ENCODE measurements at regions not wholly inside any gene's neighbourhood (a gene's known extent, or its start where the extent isn't known, plus 50 kb on each side); places are given as distances from the start of the nearest gene placed in this dataset.
"Not testable (repeated sequence)": the region's sequence is repeated elsewhere in the genome, so short reads cannot be mapped to it uniquely, and the experiment has no call there.

GRCh38 chr2:109720380-109721106 lies 73.6 kb upstream of the RGPD5 start:
- WGBS, 2 donors = 87 to 90% methylated on average over 3 of the region's 3 CpGs
- no peak for TF ChIP-seq POLR2A (IDR thresholded peaks at IDR 0.05)
- TF ChIP-seq, protein P1, sequence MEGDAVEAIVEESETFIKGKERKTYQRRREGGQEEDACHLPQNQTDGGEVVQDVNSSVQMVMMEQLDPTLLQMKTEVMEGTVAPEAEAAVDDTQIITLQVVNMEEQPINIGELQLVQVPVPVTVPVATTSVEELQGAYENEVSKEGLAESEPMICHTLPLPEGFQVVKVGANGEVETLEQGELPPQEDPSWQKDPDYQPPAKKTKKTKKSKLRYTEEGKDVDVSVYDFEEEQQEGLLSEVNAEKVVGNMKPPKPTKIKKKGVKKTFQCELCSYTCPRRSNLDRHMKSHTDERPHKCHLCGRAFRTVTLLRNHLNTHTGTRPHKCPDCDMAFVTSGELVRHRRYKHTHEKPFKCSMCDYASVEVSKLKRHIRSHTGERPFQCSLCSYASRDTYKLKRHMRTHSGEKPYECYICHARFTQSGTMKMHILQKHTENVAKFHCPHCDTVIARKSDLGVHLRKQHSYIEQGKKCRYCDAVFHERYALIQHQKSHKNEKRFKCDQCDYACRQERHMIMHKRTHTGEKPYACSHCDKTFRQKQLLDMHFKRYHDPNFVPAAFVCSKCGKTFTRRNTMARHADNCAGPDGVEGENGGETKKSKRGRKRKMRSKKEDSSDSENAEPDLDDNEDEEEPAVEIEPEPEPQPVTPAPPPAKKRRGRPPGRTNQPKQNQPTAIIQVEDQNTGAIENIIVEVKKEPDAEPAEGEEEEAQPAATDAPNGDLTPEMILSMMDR (IDR thresholded peaks at IDR 0.05) = no peak
- Histone ChIP-seq H3K4me3 (replicated peaks in 1 of 3) (no peak overlapping the region), H3K27me3 (no peaks in the 10 kb centered on the region), H3K4me1 (no peaks in the 10 kb centered on the region), H3K36me3 (no peaks in the 10 kb centered on the region), H3K9me3 (no peaks in the 10 kb centered on the region), H3K27ac (no peak overlapping the region)
- intact Hi-C loops (cut with DNase I) = loop anchor here (10.0 kb wide), 1 partner anchor 796 kb away; no protein-coding TSS in a partner anchor
- no peak for DNase-seq

GRCh38 chr2:109721135-109721534 lies 73.0 kb upstream of the RGPD5 start:
- no peaks in the 10 kb centered on the region for H3K27me3 ChIP-seq
- no peaks in the 10 kb centered on the region for H3K36me3 ChIP-seq
- H3K9me3 ChIP-seq = no peaks in the 10 kb centered on the region
- intact Hi-C loops (cut with DNase I) = loop anchor here (10.0 kb wide), 1 partner anchor 796 kb away; no protein-coding TSS in a partner anchor
- no peak for TF ChIP-seq POLR2A (IDR thresholded peaks at IDR 0.05)
- TF ChIP-seq, protein P1 (IDR thresholded peaks at IDR 0.05) = no peak
- H3K27ac ChIP-seq = no peak overlapping the region
- H3K4me1 ChIP-seq = no peaks in the 10 kb centered on the region
- H3K4me3 ChIP-seq (replicated peaks in 1 of 3) = no peak overlapping the region
- no peak for DNase-seq
- WGBS, 2 donors = 94 to 95% methylated on average over 9 of the region's 9 CpGs

- Histone ChIP-seq H3K27ac (no peak overlapping the region), H3K9me3 (no peaks in the 10 kb centered on the region), H3K36me3 (no peaks in the 10 kb centered on the region), H3K4me3 (replicated peaks in 1 of 3) (no peak overlapping the region), H3K27me3 (no peaks in the 10 kb centered on the region), H3K4me1 (no peaks in the 10 kb centered on the region)
- no peak for DNase-seq
- intact Hi-C loops (cut with DNase I) = loop anchor here (10.0 kb wide), 1 partner anchor 797 kb away; no protein-coding TSS in a partner anchor
- no peak for TF ChIP-seq POLR2A (IDR thresholded peaks at IDR 0.05)
- TF ChIP-seq, protein P1 (IDR thresholded peaks at IDR 0.05) = no peak
- 72 to 78% methylated on average over 8 of the region's 8 CpGs for WGBS, 2 donors
Observed at GRCh38 chr2:109721626-109722025, 72.5 kb upstream of the RGPD5 start.

DNA sequence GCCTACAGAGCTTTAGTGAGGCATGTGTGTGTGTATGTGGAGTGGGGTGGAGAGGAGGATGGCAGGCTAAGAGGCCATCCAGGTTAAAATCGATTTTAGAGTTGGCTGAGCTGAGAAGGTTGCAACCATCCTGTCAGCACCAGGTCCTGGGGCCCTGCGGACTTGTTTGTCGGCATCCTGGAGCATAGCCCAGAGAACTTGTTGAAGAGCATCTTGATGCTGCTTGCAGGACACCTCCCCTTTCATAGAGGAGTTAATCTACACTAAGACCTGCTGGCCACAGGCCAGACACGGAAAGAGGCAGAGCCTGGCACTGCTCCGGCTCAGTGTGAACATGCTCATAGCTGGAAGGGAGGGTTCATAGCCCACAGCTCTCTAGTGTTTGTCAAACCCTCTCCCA lies 72.1 kb upstream of the RGPD5 start:
- H3K27me3 ChIP-seq = no peaks in the 10 kb centered on the region
- H3K4me1 ChIP-seq = no peaks in the 10 kb centered on the region
- no peak overlapping the region for H3K27ac ChIP-seq
- peak; percentile 63 to 69 for DNase-seq
- no peaks in the 10 kb centered on the region for H3K36me3 ChIP-seq
- intact Hi-C loops (cut with DNase I) = loop anchor here (10.0 kb wide), 1 partner anchor 797 kb away; no protein-coding TSS in a partner anchor
- H3K4me3 ChIP-seq (replicated peaks in 1 of 3) = no peak overlapping the region
- TF ChIP-seq POLR2A (IDR thresholded peaks at IDR 0.05) = no peak
- TF ChIP-seq, protein P1 (IDR thresholded peaks at IDR 0.05) = no peak
- WGBS, 2 donors = 22% methylated on average over 3 to 5 of the region's 5 CpGs
- H3K9me3 ChIP-seq = no peaks in the 10 kb centered on the region

DNA sequence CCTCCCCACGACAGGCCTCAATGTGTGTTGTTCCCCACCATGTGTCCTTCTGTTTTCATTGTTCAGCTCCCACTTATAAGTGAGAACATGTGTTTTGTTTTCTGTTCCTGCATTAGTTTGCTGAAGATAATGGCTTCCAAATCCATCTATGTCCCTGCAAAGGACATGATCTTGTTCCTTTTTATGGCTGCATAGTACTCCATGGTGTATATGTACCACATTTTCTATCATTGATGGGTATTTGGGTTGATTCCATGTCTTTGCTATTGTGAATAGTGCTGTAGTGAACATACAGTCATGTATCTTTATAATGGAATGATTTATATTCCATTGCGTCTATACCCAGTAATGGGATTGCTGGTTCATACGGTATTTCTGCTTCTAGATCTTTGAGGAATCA lies 71.5 kb upstream of the RGPD5 start:
- not testable (repeated sequence) for H3K36me3 ChIP-seq; H3K27me3 ChIP-seq; H3K27ac ChIP-seq; H3K9me3 ChIP-seq; H3K4me3 ChIP-seq (replicated peaks in 1 of 3); H3K4me1 ChIP-seq; DNase-seq
- intact Hi-C loops (cut with DNase I) = loop anchor here (10.0 kb wide), 1 partner anchor 798 kb away; no protein-coding TSS in a partner anchor
- WGBS, 2 donors = 90 to 95% methylated on average over 3 of the region's 3 CpGs

DNA sequence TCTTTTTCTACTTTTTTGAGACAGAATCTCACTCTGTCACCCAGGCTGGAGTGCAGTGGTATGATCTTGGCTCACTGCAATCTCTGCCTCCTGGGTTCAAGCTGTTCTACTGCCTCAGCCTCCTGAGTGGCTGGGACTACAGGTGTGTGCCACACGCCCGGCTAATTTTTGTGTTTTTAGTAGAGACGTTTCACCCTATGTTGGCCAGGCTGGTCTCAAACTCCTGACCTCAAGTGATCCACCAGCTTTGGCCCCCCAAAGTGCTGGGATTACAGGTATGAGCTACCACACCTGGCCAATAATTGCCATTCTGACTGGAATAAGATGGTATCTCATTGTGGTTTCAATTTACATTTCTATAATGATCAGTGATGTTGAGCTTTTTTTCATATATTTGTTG lies 71.0 kb upstream of the RGPD5 start:
- H3K36me3 ChIP-seq; H3K27ac ChIP-seq; H3K4me1 ChIP-seq; H3K27me3 ChIP-seq; DNase-seq; H3K4me3 ChIP-seq (replicated peaks in 1 of 3); H3K9me3 ChIP-seq: not testable (repeated sequence)
- intact Hi-C loops (cut with DNase I) = loop anchor here (10.0 kb wide), 1 partner anchor 798 kb away; no protein-coding TSS in a partner anchor
- 57 to 62% methylated on average over 3 of the region's 3 CpGs for WGBS, 2 donors

All from thyroid gland (tissue), 4 donors.